Neural progenitor cell (in vitro differentiated cells): ENCODE measurements at regions not wholly inside any gene's neighbourhood (a gene's known extent, or its start where the extent isn't known, plus 50 kb on each side); places are given as distances from the start of the nearest gene placed in this dataset.

Experiments
- DNase-seq: peaks from one replicate; pipeline ENCODE4 v3.0.0-alpha.2; 2016; ENCODE audit warnings: low spot score
- H2AFZ ChIP-seq: fragments of 200-600 bp; sonication (generic); replicated peaks from 2 replicates; pipeline ENCODE4 v1.6.1; 2016; ENCODE audit warnings: antibody characterized with exemption
- H3F3A ChIP-seq: fragments of 200-600 bp; sonication (generic); 2 replicates; pipeline ENCODE4 v1.6.1; 2016; ENCODE audit warnings: antibody characterized with exemption, low read depth
- H3K27ac ChIP-seq: fragments of 200-600 bp; sonication (generic); 2 replicates; pipeline ENCODE4 v1.5.1; 2016; ENCODE audit warnings: mild to moderate bottlenecking
- H3K27me3 ChIP-seq: fragments of 200-600 bp; sonication (generic); 2 replicates; pipeline ENCODE4 v1.6.1; 2016; ENCODE audit warnings: mild to moderate bottlenecking, moderate library complexity
- H3K36me3 ChIP-seq: fragments of 200-600 bp; sonication (generic); 2 replicates; pipeline ENCODE4 v1.5.1; 2016
- H3K4me1 ChIP-seq: fragments of 200-600 bp; sonication (generic); 2 replicates; pipeline ENCODE4 v1.6.1; 2016; ENCODE audit warnings: mixed run types
- H3K4me2 ChIP-seq: fragments of 200-600 bp; sonication (generic); 2 replicates; pipeline ENCODE4 v1.6.1; 2016
- H3K4me3 ChIP-seq: fragments of 200-600 bp; sonication (generic); 2 replicates; pipeline ENCODE4 v1.5.1; 2016
- H3K79me2 ChIP-seq: fragments of 200-600 bp; sonication (generic); 2 replicates; pipeline ENCODE4 v1.6.1; 2016; ENCODE audit warnings: low read depth
- H3K9ac ChIP-seq: fragments of 200-600 bp; sonication (generic); 2 replicates; pipeline ENCODE4 v1.6.1; 2016
- H3K9me3 ChIP-seq: fragments of 200-600 bp; sonication (generic); 2 replicates; pipeline ENCODE4 v1.5.1; 2016; ENCODE audit warnings: low read depth
- H4K20me1 ChIP-seq: fragments of 200-600 bp; sonication (generic); 2 replicates; pipeline ENCODE4 v1.6.1; 2016; ENCODE audit warnings: low read depth
- H3K27ac Mint-ChIP-seq: 3 replicates; pipeline ENCODE4 v1.8.0; 2021; ENCODE audit warnings: mixed read lengths
- H3K27me3 Mint-ChIP-seq: 2 replicates; pipeline ENCODE4 v1.8.0; 2022; ENCODE audit warnings: low read depth, mild to moderate bottlenecking, inconsistent platforms, moderate library complexity, mixed read lengths; ENCODE audit not compliant: insufficient read depth
- H3K36me3 Mint-ChIP-seq: 3 replicates; pipeline ENCODE4 v1.8.0; 2021; ENCODE audit warnings: mixed read lengths
- H3K4me1 Mint-ChIP-seq: 3 replicates; pipeline ENCODE4 v1.8.0; 2021; ENCODE audit warnings: mixed read lengths
- H3K4me3 Mint-ChIP-seq: 3 replicates; pipeline ENCODE4 v1.8.0; 2021; ENCODE audit warnings: mild to moderate bottlenecking, moderate library complexity, mixed read lengths
- H3K9me3 Mint-ChIP-seq: 3 replicates; pipeline ENCODE4 v1.8.0; 2020; ENCODE audit warnings: mixed read lengths
- EZH2 ChIP-seq: fragments of 200-600 bp; sonication (generic); IDR thresholded peaks from 2 replicates; pipeline ENCODE4 v1.6.1; 2017; ENCODE audit warnings: antibody characterized with exemption, mild to moderate bottlenecking, moderate library complexity
- EZH2phosphoT487 ChIP-seq: fragments of 200-600 bp; sonication (generic); IDR thresholded peaks from 2 replicates; pipeline ENCODE4 v1.6.1; 2017; ENCODE audit warnings: antibody characterized with exemption
- TF ChIP-seq, protein P1 (sequence below): fragments of 200-600 bp; sonication (generic); IDR thresholded peaks from 2 replicates; pipeline ENCODE4 v1.5.1; 2017; ENCODE audit warnings: antibody characterized with exemption, mild to moderate bottlenecking

GRCh38 chr10:113410618-113411017 is 142.2 kb upstream of the HABP2 start:
- Mint-ChIP-seq H3K4me1 (peaks cover 33% of the 10 kb centered on the region), H3K9me3 (peaks cover 5% of the 10 kb centered on the region)
- H3K4me3 ChIP-seq: no peak overlapping the region

GRCh38 chr10:113411456-113411855 is 141.4 kb upstream of the HABP2 start:
- no peak for TF ChIP-seq EZH2
- TF ChIP-seq, protein P1, sequence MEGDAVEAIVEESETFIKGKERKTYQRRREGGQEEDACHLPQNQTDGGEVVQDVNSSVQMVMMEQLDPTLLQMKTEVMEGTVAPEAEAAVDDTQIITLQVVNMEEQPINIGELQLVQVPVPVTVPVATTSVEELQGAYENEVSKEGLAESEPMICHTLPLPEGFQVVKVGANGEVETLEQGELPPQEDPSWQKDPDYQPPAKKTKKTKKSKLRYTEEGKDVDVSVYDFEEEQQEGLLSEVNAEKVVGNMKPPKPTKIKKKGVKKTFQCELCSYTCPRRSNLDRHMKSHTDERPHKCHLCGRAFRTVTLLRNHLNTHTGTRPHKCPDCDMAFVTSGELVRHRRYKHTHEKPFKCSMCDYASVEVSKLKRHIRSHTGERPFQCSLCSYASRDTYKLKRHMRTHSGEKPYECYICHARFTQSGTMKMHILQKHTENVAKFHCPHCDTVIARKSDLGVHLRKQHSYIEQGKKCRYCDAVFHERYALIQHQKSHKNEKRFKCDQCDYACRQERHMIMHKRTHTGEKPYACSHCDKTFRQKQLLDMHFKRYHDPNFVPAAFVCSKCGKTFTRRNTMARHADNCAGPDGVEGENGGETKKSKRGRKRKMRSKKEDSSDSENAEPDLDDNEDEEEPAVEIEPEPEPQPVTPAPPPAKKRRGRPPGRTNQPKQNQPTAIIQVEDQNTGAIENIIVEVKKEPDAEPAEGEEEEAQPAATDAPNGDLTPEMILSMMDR: no peak
- TF ChIP-seq EZH2phosphoT487: no peak
- Mint-ChIP-seq H3K27ac (no peak overlapping the region), H3K27me3 (peaks cover 43% of the 10 kb centered on the region), H3K36me3 (no peaks in the 10 kb centered on the region), H3K4me3 (no peak overlapping the region), H3K4me1 (peaks cover 33% of the 10 kb centered on the region), H3K9me3 (peaks cover 5% of the 10 kb centered on the region)
- no peak overlapping the region for H3K9ac ChIP-seq
- H3K36me3 ChIP-seq: no peaks in the 10 kb centered on the region
- no peaks in the 10 kb centered on the region for H3K9me3 ChIP-seq
- no peak overlapping the region for H3K4me2 ChIP-seq
- no peaks in the 10 kb centered on the region for H3K27me3 ChIP-seq
- H3K4me3 ChIP-seq: no peak overlapping the region
- H3K79me2 ChIP-seq: no peaks in the 10 kb centered on the region
- DNase-seq: no peak
- H3K27ac ChIP-seq: no peak overlapping the region
- no peaks in the 10 kb centered on the region for H4K20me1 ChIP-seq
- H3F3A ChIP-seq: peaks cover 14% of the 10 kb centered on the region
- H2AFZ ChIP-seq: no peak overlapping the region
- H3K4me1 ChIP-seq: peaks cover 27% of the 10 kb centered on the region

More at GRCh38 chr10:113410618-113411017, 142.2 kb upstream of the HABP2 start:
- Histone ChIP-seq H3K79me2 (no peaks in the 10 kb centered on the region), H3K9me3 (no peaks in the 10 kb centered on the region), H3K36me3 (no peaks in the 10 kb centered on the region), H2AFZ (no peak overlapping the region), H4K20me1 (no peaks in the 10 kb centered on the region), H3K4me1 (peaks cover 27% of the 10 kb centered on the region), H3K27ac (no peak overlapping the region), H3K27me3 (no peaks in the 10 kb centered on the region), H3K4me2 (no peak overlapping the region), H3F3A (peaks cover 14% of the 10 kb centered on the region), H3K9ac (no peak overlapping the region)
- DNase-seq: no peak
- no peaks in the 10 kb centered on the region for H3K36me3 Mint-ChIP-seq
- no peak overlapping the region for H3K27ac Mint-ChIP-seq
- TF ChIP-seq EZH2phosphoT487: no peak
- H3K27me3 Mint-ChIP-seq: peaks cover 43% of the 10 kb centered on the region
- H3K4me3 Mint-ChIP-seq: no peak overlapping the region

DNA sequence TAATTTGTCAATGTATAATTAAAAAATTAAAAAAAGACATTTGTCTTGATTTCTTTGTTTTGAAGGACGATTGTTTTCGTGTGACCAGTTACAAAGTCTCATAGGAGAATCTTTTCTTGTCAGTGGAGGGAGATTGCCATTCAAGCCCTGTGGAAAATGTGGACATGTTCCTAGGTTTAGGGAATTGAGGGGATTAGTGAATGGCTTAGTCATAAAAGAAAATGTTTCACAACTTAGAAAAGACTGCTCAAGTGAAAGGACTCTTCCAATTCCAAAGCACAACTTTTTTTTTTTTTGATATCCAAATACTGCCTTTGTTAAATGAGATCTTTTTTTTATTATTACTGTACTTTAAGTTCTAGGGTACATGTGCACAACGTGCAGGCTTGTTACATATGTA is 140.7 kb upstream of the HABP2 start:
- H3K4me3 Mint-ChIP-seq: peak overlapping the region; percentile 31
- Histone ChIP-seq H3K4me2 (no peak overlapping the region), H2AFZ (no peak overlapping the region), H3K79me2 (no peaks in the 10 kb centered on the region), H3K4me3 (no peak overlapping the region), H3K9me3 (no peaks in the 10 kb centered on the region), H3K36me3 (no peaks in the 10 kb centered on the region), H3K27ac (no peak overlapping the region), H3F3A (peaks cover 14% of the 10 kb centered on the region), H3K4me1 (peaks cover 27% of the 10 kb centered on the region), H3K9ac (no peak overlapping the region), H3K27me3 (no peaks in the 10 kb centered on the region), H4K20me1 (no peaks in the 10 kb centered on the region)
- TF ChIP-seq, protein P1: no peak
- no peak for TF ChIP-seq EZH2
- TF ChIP-seq EZH2phosphoT487: no peak
- H3K27me3 Mint-ChIP-seq: peaks cover 40% of the 10 kb centered on the region
- H3K36me3 Mint-ChIP-seq: no peaks in the 10 kb centered on the region
- DNase-seq: no peak
- peaks cover 28% of the 10 kb centered on the region for H3K4me1 Mint-ChIP-seq
- H3K27ac Mint-ChIP-seq: no peak overlapping the region
- peaks cover 5% of the 10 kb centered on the region for H3K9me3 Mint-ChIP-seq

- Mint-ChIP-seq H3K9me3 (peaks cover 13% of the 10 kb centered on the region), H3K27me3 (peaks cover 25% of the 10 kb centered on the region), H3K4me3 (no peak overlapping the region), H3K36me3 (no peaks in the 10 kb centered on the region), H3K27ac (no peak overlapping the region), H3K4me1 (peaks cover 15% of the 10 kb centered on the region)
- H3K4me3 ChIP-seq: no peak overlapping the region
- no peak overlapping the region for H3K4me2 ChIP-seq
- no peak overlapping the region for H3K27ac ChIP-seq
- H4K20me1 ChIP-seq: no peaks in the 10 kb centered on the region
- H2AFZ ChIP-seq: no peak overlapping the region
- no peaks in the 10 kb centered on the region for H3K9me3 ChIP-seq
- H3F3A ChIP-seq: peaks cover 14% of the 10 kb centered on the region
- H3K9ac ChIP-seq: no peak overlapping the region
- no peaks in the 10 kb centered on the region for H3K79me2 ChIP-seq
- peaks cover 18% of the 10 kb centered on the region for H3K4me1 ChIP-seq
- H3K27me3 ChIP-seq: no peaks in the 10 kb centered on the region
- no peaks in the 10 kb centered on the region for H3K36me3 ChIP-seq
- TF ChIP-seq EZH2 (no peak), EZH2phosphoT487 (no peak)
- TF ChIP-seq, protein P1: no peak
- DNase-seq: no peak
These were observed 138.3 kb upstream of the HABP2 start for GRCh38 chr10:113414543-113414942.
